Nephron progenitor cell (in vitro differentiated cells): ENCODE measurements at regions not wholly inside any gene's neighbourhood (a gene's known extent, or its start where the extent isn't known, plus 50 kb on each side); places are given as distances from the start of the nearest gene placed in this dataset.
"Not testable (repeated sequence)": the region's sequence is repeated elsewhere in the genome, so short reads cannot be mapped to it uniquely, and the experiment has no call there.

Experiments used
- DNase-seq: peaks from one replicate; pipeline ENCODE4 v3.0.0; 2021
- H3K27ac Mint-ChIP-seq: 2 replicates; pipeline ENCODE4 v1.8.0; 2021; ENCODE audit warnings: mild to moderate bottlenecking, moderate library complexity, mixed read lengths
- H3K27me3 Mint-ChIP-seq: 2 replicates; pipeline ENCODE4 v1.8.0; 2021; ENCODE audit warnings: mild to moderate bottlenecking, low read depth, mixed read lengths; ENCODE audit not compliant: poor library complexity
- H3K36me3 Mint-ChIP-seq: 2 replicates; pipeline ENCODE4 v1.8.0; 2021; ENCODE audit warnings: low read depth, mixed read lengths
- H3K4me1 Mint-ChIP-seq: 2 replicates; pipeline ENCODE4 v1.8.0; 2021; ENCODE audit warnings: mixed read lengths
- H3K4me3 Mint-ChIP-seq: 2 replicates; pipeline ENCODE4 v1.8.0; 2021; ENCODE audit warnings: mild to moderate bottlenecking, moderate library complexity, mixed read lengths
- H3K9me3 Mint-ChIP-seq: 2 replicates; pipeline ENCODE4 v1.8.0; 2021; ENCODE audit warnings: mild to moderate bottlenecking, moderate library complexity, mixed read lengths
- CTCF ChIP-seq: fragments of 200-600 bp; sonication (generic); IDR thresholded peaks from 2 replicates; pipeline ENCODE4 v1.5.0; 2021; ENCODE audit warnings: antibody characterized with exemption

DNA sequence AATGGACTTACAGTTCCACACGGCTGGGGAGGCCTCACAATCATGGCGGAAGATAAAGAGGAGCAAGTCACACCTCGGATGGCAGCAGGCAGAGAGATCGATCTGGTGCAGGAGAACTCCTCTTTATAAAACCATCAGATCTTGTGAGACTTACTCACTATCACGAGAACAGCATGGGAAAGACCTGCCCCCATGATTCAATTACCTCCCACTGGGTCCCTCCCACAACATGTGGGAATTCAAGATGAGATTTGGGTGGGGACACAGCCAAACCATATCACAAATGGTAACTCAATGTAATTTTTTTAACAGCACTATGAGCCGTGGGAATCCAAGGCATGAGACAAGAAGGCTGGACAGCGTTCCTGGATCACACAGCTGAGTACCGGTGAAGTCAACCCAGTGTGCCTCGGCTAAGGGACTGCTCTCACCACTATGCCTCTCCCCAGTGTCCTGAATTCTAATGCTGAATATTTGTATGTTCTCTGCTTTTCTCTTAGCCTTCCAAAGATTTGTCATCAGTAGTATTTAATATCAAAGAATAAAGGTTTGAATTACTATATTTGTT, 84.3 kb downstream of the IRS2 start:
- not testable (repeated sequence) for H3K36me3 Mint-ChIP-seq, H3K4me3 Mint-ChIP-seq

GRCh38 chr13:109700176-109700575, 86.2 kb downstream of the IRS2 start:
- no peak overlapping the region for H3K4me3 Mint-ChIP-seq
- peaks cover 20% of the 10 kb centered on the region for H3K9me3 Mint-ChIP-seq
- H3K27me3 Mint-ChIP-seq, result no peaks in the 10 kb centered on the region
- peak overlapping the region; percentile 88 for H3K27ac Mint-ChIP-seq
- peak; percentile 29 for DNase-seq
- peaks cover 10% of the 10 kb centered on the region for H3K36me3 Mint-ChIP-seq
- peaks cover 16% of the 10 kb centered on the region for H3K4me1 Mint-ChIP-seq
- TF ChIP-seq CTCF, result no peak

More for the DNA sequence above, 84.3 kb downstream of the IRS2 start:
- not testable (repeated sequence) for DNase-seq, H3K27me3 Mint-ChIP-seq, H3K27ac Mint-ChIP-seq
- Mint-ChIP-seq H3K4me1 (peaks cover 26% of the 10 kb centered on the region), H3K9me3 (peaks cover 20% of the 10 kb centered on the region)

- no peak for DNase-seq
- H3K4me3 Mint-ChIP-seq, result no peak overlapping the region
These were observed 86.7 kb downstream of the IRS2 start for GRCh38 chr13:109699628-109700071.

GRCh38 chr13:109698779-109699178, 87.6 kb downstream of the IRS2 start:
- Mint-ChIP-seq H3K36me3 (peaks cover under 1% of the 10 kb centered on the region), H3K27ac (no peak overlapping the region)
- TF ChIP-seq CTCF, result no peak

More at GRCh38 chr13:109699628-109700071, 86.7 kb downstream of the IRS2 start:
- H3K9me3 Mint-ChIP-seq, result peaks cover 15% of the 10 kb centered on the region
- H3K36me3 Mint-ChIP-seq, result peaks cover 8% of the 10 kb centered on the region
- no peak overlapping the region for H3K27ac Mint-ChIP-seq
- peaks cover 16% of the 10 kb centered on the region for H3K4me1 Mint-ChIP-seq
- TF ChIP-seq CTCF, result no peak
- no peaks in the 10 kb centered on the region for H3K27me3 Mint-ChIP-seq

DNA sequence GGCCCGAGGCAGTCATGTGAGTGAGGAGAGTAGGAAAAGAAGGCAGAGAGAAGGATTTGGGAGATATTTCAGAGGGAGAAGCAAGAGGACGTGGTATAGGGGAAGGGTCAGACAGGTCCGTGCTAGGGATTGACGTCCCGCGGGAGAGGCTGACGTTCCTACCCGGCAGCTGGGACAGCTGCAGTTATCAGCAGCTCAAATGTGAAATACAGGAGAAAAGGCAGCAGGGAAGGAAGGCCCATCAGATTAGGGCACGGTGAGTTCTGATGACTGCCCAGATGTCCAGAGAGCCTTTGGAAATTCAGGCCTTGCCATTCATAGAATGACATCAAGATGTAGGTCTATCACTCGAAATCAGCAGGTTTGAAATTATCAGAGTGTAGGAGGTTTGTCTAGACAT, 88.4 kb downstream of the IRS2 start:
- no peaks in the 10 kb centered on the region for H3K9me3 Mint-ChIP-seq
- H3K4me1 Mint-ChIP-seq, result peaks cover 16% of the 10 kb centered on the region
- H3K27me3 Mint-ChIP-seq, result no peaks in the 10 kb centered on the region
- H3K4me3 Mint-ChIP-seq, result no peak overlapping the region
- no peak overlapping the region for H3K27ac Mint-ChIP-seq
- H3K36me3 Mint-ChIP-seq, result no peaks in the 10 kb centered on the region
- no peak for DNase-seq
- no peak for TF ChIP-seq CTCF

More at GRCh38 chr13:109698779-109699178, 87.6 kb downstream of the IRS2 start:
- Mint-ChIP-seq H3K27me3 (no peaks in the 10 kb centered on the region), H3K4me3 (no peak overlapping the region), H3K9me3 (peaks cover 7% of the 10 kb centered on the region), H3K4me1 (peaks cover 16% of the 10 kb centered on the region)
- DNase-seq, result no peak

- Mint-ChIP-seq H3K4me1 (peaks cover 9% of the 10 kb centered on the region), H3K36me3 (no peaks in the 10 kb centered on the region), H3K27ac (no peak overlapping the region), H3K9me3 (no peaks in the 10 kb centered on the region), H3K4me3 (no peak overlapping the region), H3K27me3 (peaks cover 4% of the 10 kb centered on the region)
- no peak for TF ChIP-seq CTCF
- no peak for DNase-seq
These were observed 90.8 kb downstream of the IRS2 start for GRCh38 chr13:109695402-109696190.
